ENCODE measurements at regions not wholly inside any gene's neighbourhood (a gene's known extent, or its start where the extent isn't known, plus 50 kb on each side); places are given as distances from the start of the nearest gene placed in this dataset.

DNA sequence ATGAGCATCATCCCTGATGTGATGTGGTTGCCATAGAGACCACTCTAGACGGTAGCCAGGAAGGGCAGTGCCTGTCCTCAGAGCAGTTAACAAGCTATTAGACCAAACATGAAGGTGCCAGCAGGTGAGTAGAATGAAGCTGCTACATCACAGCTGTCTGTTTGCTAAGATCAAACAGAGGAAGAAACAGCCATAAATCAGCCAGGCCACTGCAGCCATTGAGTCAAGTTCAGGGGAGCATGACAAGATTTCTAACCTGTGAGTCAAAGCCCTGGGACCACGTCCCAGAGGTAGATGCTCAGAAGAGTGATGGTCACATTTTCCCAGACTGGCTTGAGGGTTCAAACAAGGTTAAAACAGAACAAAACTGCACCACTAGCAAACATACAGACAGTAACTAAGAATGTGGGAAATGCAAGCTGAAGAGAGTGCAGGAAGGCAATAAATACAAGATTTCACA, 450.6 kb upstream of the DAB1 start:
- TF ChIP-seq, protein P1, sequence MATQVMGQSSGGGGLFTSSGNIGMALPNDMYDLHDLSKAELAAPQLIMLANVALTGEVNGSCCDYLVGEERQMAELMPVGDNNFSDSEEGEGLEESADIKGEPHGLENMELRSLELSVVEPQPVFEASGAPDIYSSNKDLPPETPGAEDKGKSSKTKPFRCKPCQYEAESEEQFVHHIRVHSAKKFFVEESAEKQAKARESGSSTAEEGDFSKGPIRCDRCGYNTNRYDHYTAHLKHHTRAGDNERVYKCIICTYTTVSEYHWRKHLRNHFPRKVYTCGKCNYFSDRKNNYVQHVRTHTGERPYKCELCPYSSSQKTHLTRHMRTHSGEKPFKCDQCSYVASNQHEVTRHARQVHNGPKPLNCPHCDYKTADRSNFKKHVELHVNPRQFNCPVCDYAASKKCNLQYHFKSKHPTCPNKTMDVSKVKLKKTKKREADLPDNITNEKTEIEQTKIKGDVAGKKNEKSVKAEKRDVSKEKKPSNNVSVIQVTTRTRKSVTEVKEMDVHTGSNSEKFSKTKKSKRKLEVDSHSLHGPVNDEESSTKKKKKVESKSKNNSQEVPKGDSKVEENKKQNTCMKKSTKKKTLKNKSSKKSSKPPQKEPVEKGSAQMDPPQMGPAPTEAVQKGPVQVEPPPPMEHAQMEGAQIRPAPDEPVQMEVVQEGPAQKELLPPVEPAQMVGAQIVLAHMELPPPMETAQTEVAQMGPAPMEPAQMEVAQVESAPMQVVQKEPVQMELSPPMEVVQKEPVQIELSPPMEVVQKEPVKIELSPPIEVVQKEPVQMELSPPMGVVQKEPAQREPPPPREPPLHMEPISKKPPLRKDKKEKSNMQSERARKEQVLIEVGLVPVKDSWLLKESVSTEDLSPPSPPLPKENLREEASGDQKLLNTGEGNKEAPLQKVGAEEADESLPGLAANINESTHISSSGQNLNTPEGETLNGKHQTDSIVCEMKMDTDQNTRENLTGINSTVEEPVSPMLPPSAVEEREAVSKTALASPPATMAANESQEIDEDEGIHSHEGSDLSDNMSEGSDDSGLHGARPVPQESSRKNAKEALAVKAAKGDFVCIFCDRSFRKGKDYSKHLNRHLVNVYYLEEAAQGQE (IDR thresholded peaks at IDR 0.05; ENCODE audit: insufficient read depth in 1 of 2, low read depth in 2 of 2, low read length in 2 of 2), result no peak
- TF ChIP-seq SIN3A (IDR thresholded peaks at IDR 0.05; ENCODE audit: borderline replicate concordance, insufficient read depth, low read length) (no peak), POLR2AphosphoS5 (IDR thresholded peaks at IDR 0.05; ENCODE audit: low read depth, low read length) (no peak), TAF1 (IDR thresholded peaks at IDR 0.05; ENCODE audit: borderline replicate concordance, insufficient read depth, low read length) (no peak)
